ENCODE measurements at regions not wholly inside any gene's neighbourhood (a gene's known extent, or its start where the extent isn't known, plus 50 kb on each side); places are given as distances from the start of the nearest gene placed in this dataset.

DNA sequence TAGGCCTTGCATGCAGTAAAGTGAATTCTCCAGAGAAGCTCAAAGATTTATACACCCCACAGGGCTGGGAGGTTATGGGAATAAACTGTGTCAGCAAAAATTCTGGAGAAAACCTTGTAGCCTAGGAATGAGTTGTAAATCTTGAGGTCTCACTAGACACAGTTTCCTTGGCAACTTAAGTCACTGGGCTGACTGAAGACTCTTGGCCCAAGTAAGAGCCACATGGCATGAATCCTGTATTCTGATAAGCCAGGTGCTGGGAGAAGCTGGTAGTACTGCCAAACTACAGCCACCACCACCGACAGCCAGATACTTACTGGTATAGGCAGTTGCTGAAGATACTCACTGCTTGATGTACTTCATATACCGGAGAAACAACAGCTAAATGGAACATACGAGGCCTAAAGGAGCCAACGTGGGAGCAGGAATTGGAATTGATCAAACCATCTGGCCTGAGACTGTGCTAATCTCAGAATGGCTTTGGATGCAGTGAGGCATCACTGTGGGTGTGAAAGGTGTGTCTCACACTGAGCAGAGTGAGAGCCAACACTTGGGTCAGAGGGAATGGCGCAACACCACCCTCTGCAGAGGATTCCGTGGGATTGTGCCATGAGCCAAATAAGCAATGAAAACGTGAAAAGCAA is 102.8 kb upstream of the TMCC3 start:
- H3K4me3 ChIP-seq: no peak overlapping the region
- no peaks in the 10 kb centered on the region for H4K20me1 ChIP-seq (ENCODE audit: insufficient read depth)
- H3K4me1 ChIP-seq (replicated peaks; ENCODE audit: insufficient read depth): no peaks in the 10 kb centered on the region
- ChIA-PET CTCF (no interaction called here), POLR2A (ENCODE audit: unreplicated experiment) (no interaction called here)
- H3K4me2 ChIP-seq: no peak overlapping the region
- BruUV-seq (replicated peaks): no TSS peak
- no peaks in the 10 kb centered on the region for H3K27me3 ChIP-seq (ENCODE audit: insufficient read depth, low read depth)
- TF ChIP-seq, protein P1, sequence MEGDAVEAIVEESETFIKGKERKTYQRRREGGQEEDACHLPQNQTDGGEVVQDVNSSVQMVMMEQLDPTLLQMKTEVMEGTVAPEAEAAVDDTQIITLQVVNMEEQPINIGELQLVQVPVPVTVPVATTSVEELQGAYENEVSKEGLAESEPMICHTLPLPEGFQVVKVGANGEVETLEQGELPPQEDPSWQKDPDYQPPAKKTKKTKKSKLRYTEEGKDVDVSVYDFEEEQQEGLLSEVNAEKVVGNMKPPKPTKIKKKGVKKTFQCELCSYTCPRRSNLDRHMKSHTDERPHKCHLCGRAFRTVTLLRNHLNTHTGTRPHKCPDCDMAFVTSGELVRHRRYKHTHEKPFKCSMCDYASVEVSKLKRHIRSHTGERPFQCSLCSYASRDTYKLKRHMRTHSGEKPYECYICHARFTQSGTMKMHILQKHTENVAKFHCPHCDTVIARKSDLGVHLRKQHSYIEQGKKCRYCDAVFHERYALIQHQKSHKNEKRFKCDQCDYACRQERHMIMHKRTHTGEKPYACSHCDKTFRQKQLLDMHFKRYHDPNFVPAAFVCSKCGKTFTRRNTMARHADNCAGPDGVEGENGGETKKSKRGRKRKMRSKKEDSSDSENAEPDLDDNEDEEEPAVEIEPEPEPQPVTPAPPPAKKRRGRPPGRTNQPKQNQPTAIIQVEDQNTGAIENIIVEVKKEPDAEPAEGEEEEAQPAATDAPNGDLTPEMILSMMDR (conservative IDR thresholded peaks at IDR 0.05): no peak
- TF ChIP-seq EZH2 (IDR thresholded peaks at IDR 0.05; ENCODE audit: low read depth): no peak
- no peak overlapping the region for H3K27ac ChIP-seq
- H3K9me2 ChIP-seq (ENCODE audit: insufficient read depth): no peaks in the 10 kb centered on the region
- H2AFZ ChIP-seq: no peak overlapping the region
- no peaks in the 10 kb centered on the region for H3K79me2 ChIP-seq (ENCODE audit: low read depth)
- no peaks in the 10 kb centered on the region for H3K9me3 ChIP-seq (ENCODE audit: insufficient read depth, low read depth)
- no peak for DNase-seq
- no peaks in the 10 kb centered on the region for H3K36me3 ChIP-seq (ENCODE audit: low read depth)
- H3F3A ChIP-seq (ENCODE audit: insufficient read depth, low read depth): no peaks in the 10 kb centered on the region
- intact Hi-C loops (cut with micrococcal nuclease; ENCODE audit: unreplicated experiment): no loop called here

DNA sequence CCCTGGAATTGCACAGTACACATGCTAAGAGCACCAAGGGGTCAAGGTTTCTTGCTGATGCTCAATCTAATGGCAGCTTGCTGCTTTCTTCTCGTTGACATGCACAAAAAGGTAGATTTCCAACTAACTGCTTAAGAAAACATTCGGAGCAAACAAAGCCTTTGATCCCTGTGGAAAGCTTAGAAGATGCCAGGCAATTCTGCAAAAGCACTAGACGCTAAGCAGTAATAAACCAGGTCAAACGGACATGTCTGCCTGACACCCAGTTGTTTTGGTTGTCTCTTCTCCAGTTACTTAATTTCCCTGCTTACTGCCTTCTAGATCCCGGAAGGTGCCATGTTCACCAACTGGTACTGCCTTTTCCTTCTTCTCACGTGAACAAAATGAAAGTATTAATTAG is 100.5 kb upstream of the TMCC3 start:
- Histone ChIP-seq H3K4me2 (no peak overlapping the region), H3K27me3 (ENCODE audit: insufficient read depth, low read depth) (no peaks in the 10 kb centered on the region), H3K36me3 (ENCODE audit: low read depth) (no peaks in the 10 kb centered on the region), H3F3A (ENCODE audit: insufficient read depth, low read depth) (no peaks in the 10 kb centered on the region), H4K20me1 (ENCODE audit: insufficient read depth) (no peaks in the 10 kb centered on the region), H3K9me2 (ENCODE audit: insufficient read depth) (no peaks in the 10 kb centered on the region), H3K4me1 (replicated peaks; ENCODE audit: insufficient read depth) (no peaks in the 10 kb centered on the region), H3K27ac (no peak overlapping the region), H2AFZ (no peak overlapping the region), H3K79me2 (ENCODE audit: low read depth) (no peaks in the 10 kb centered on the region), H3K9me3 (ENCODE audit: insufficient read depth, low read depth) (no peaks in the 10 kb centered on the region), H3K4me3 (no peak overlapping the region)
- no TSS peak for BruUV-seq (replicated peaks)
- no peak for TF ChIP-seq EZH2 (IDR thresholded peaks at IDR 0.05; ENCODE audit: low read depth)
- TF ChIP-seq, protein P1 (conservative IDR thresholded peaks at IDR 0.05): no peak
- ChIA-PET POLR2A (ENCODE audit: unreplicated experiment) (no interaction called here), CTCF (no interaction called here)
- intact Hi-C loops (cut with micrococcal nuclease; ENCODE audit: unreplicated experiment): no loop called here
- DNase-seq: no peak

DNA sequence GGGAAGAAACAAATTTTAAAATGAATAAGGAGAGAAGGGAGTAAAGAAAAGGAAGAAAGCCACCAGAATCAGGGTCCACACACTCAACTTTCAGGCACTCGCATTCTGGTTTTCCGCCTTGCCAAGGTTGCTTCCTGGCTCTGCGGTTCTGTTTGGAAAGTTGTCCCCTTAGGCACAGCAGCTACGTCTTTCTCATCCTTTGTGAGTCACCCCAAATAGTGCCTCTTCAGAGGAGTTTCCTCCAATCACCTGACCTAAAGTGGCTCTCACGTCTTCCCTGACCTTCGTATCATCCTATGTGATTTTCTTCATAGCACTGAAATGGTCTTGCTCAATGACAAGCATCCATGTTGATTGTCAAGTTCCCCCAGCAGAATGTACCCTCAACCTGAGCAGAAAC is 99.5 kb upstream of the TMCC3 start:
- H3K4me2 ChIP-seq: no peak overlapping the region
- no peaks in the 10 kb centered on the region for H3K4me1 ChIP-seq (replicated peaks; ENCODE audit: insufficient read depth)
- H3K9me2 ChIP-seq (ENCODE audit: insufficient read depth): no peaks in the 10 kb centered on the region
- H2AFZ ChIP-seq: no peak overlapping the region
- H3K27me3 ChIP-seq (ENCODE audit: insufficient read depth, low read depth): no peaks in the 10 kb centered on the region
- POLR2A ChIA-PET (ENCODE audit: unreplicated experiment): no interaction called here
- no peak for DNase-seq
- H3K36me3 ChIP-seq (ENCODE audit: low read depth): no peaks in the 10 kb centered on the region
- CTCF ChIA-PET: no interaction called here
- no peak overlapping the region for H3K4me3 ChIP-seq
- no peak overlapping the region for H3K27ac ChIP-seq
- no peaks in the 10 kb centered on the region for H3K79me2 ChIP-seq (ENCODE audit: low read depth)
- intact Hi-C loops (cut with micrococcal nuclease; ENCODE audit: unreplicated experiment): no loop called here
- H3K9me3 ChIP-seq (ENCODE audit: insufficient read depth, low read depth): no peaks in the 10 kb centered on the region
- H4K20me1 ChIP-seq (ENCODE audit: insufficient read depth): no peaks in the 10 kb centered on the region
- BruUV-seq (replicated peaks): no TSS peak
- no peak for TF ChIP-seq EZH2 (IDR thresholded peaks at IDR 0.05; ENCODE audit: low read depth)
- TF ChIP-seq, protein P1 (conservative IDR thresholded peaks at IDR 0.05): no peak
- H3F3A ChIP-seq (ENCODE audit: insufficient read depth, low read depth): no peaks in the 10 kb centered on the region
